ENCODE measurements at regions not wholly inside any gene's neighbourhood (a gene's known extent, or its start where the extent isn't known, plus 50 kb on each side); places are given as distances from the start of the nearest gene placed in this dataset.

GRCh38 chr17:6356562-6356961, 78.4 kb downstream of the AIPL1 start:
- TF ChIP-seq EP300 (IDR thresholded peaks at IDR 0.05) (no peak), CTCF (IDR thresholded peaks at IDR 0.05) (no peak), POLR2AphosphoS5 (IDR thresholded peaks at IDR 0.05) (no peak), POLR2A (IDR thresholded peaks at IDR 0.05) (no peak)
- DNase-seq: no peak

GRCh38 chr17:6355196-6355595, 79.7 kb downstream of the AIPL1 start:
- Histone ChIP-seq H3K4me1 (no peaks in the 10 kb centered on the region), H3K27ac (no peak overlapping the region), H3K9me3 (no peaks in the 10 kb centered on the region), H3K4me3 (no peak overlapping the region), H3K27me3 (peaks cover 0 to 29% (median 0%) of the 10 kb centered on the region in 3 donors), H3K36me3 (no peaks in the 10 kb centered on the region)
- DNase-seq: no peak
- intact Hi-C loops (cut with DNase I; ENCODE audit: low total_unique reads): no loop called here
- 62 to 96% (median 80%) methylated on average over 3 of the region's 3 CpGs for WGBS, 5 donors
- TF ChIP-seq EP300 (IDR thresholded peaks at IDR 0.05) (no peak), CTCF (IDR thresholded peaks at IDR 0.05) (no peak), POLR2A (IDR thresholded peaks at IDR 0.05) (no peak), POLR2AphosphoS5 (IDR thresholded peaks at IDR 0.05) (no peak)

More at GRCh38 chr17:6356562-6356961, 78.4 kb downstream of the AIPL1 start:
- H3K27ac ChIP-seq: no peak overlapping the region
- no peaks in the 10 kb centered on the region for H3K4me1 ChIP-seq
- H3K36me3 ChIP-seq: no peaks in the 10 kb centered on the region
- peaks cover 0 to 23% (median 0%) of the 10 kb centered on the region in 3 donors for H3K27me3 ChIP-seq
- H3K9me3 ChIP-seq: no peaks in the 10 kb centered on the region
- intact Hi-C loops (cut with DNase I; ENCODE audit: low total_unique reads): no loop called here
- 68 to 72% (median 72%) methylated on average over 4 of the region's 4 CpGs for WGBS, 5 donors
- no peak overlapping the region for H3K4me3 ChIP-seq

GRCh38 chr17:6352801-6353560, 81.9 kb downstream of the AIPL1 start:
- peaks cover 0 to 29% (median 0%) of the 10 kb centered on the region in 3 donors for H3K27me3 ChIP-seq
- no peaks in the 10 kb centered on the region for H3K36me3 ChIP-seq
- H3K27ac ChIP-seq: no peak overlapping the region
- no peak for DNase-seq
- no peaks in the 10 kb centered on the region for H3K9me3 ChIP-seq
- intact Hi-C loops (cut with DNase I; ENCODE audit: low total_unique reads): no loop called here
- H3K4me3 ChIP-seq: no peak overlapping the region
- no peaks in the 10 kb centered on the region for H3K4me1 ChIP-seq
- 69 to 78% (median 73%) methylated on average over 6 of the region's 6 CpGs for WGBS, 5 donors
- TF ChIP-seq CTCF (IDR thresholded peaks at IDR 0.05): no peak
- TF ChIP-seq EP300 (IDR thresholded peaks at IDR 0.05): no peak
- no peak for TF ChIP-seq POLR2AphosphoS5 (IDR thresholded peaks at IDR 0.05)
- no peak for TF ChIP-seq POLR2A (IDR thresholded peaks at IDR 0.05)

GRCh38 chr17:6352016-6352415, 82.9 kb downstream of the AIPL1 start:
- TF ChIP-seq EP300 (IDR thresholded peaks at IDR 0.05) (no peak), POLR2A (IDR thresholded peaks at IDR 0.05) (no peak), CTCF (IDR thresholded peaks at IDR 0.05) (no peak), POLR2AphosphoS5 (IDR thresholded peaks at IDR 0.05) (no peak)
- WGBS, 5 donors: 77 to 95% (median 90%) methylated on average over 3 of the region's 3 CpGs
- Histone ChIP-seq H3K27me3 (peaks cover 0 to 36% (median 0%) of the 10 kb centered on the region in 3 donors), H3K4me1 (no peaks in the 10 kb centered on the region), H3K36me3 (no peaks in the 10 kb centered on the region), H3K4me3 (no peak overlapping the region), H3K9me3 (no peaks in the 10 kb centered on the region), H3K27ac (no peak overlapping the region)
- DNase-seq: no peak
- intact Hi-C loops (cut with DNase I; ENCODE audit: low total_unique reads): no loop called here

Measured in stomach (tissue), 8 donors.